ENCODE measurements at regions not wholly inside any gene's neighbourhood (a gene's known extent, or its start where the extent isn't known, plus 50 kb on each side); places are given as distances from the start of the nearest gene placed in this dataset.
A peak's percentile ranks its signal among the peaks of the same experiment; 100 is the strongest.

DNA sequence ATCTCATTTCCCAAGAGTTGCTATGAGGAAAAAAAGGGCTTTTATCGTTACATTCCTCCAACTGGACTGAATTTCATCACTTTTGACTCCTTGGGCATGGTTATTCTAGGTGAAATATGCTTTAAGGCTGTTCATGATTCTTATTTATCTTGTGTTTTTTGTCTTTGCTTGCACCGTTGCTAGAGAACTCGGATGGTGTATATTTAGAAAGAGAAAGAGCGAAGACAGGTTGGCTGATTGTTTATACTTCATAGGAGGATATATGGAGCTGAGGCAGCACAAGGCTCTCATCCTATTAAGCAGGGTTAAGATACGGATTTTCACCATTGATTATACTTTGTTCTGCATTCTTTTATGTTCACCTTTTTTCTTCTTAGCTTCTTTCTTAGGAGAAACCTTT, 94.9 kb upstream of the GEMIN8 start:
- no peak for FAIRE-seq
- no peak for TF ChIP-seq TAF1 (IDR thresholded peaks at IDR 0.05; ENCODE audit: borderline replicate concordance, low read depth, low read length)
- TF ChIP-seq POLR2AphosphoS5 (IDR thresholded peaks at IDR 0.05; ENCODE audit: low read depth, low read length) = no peak
- no peak for TF ChIP-seq POLR2A (IDR thresholded peaks at IDR 0.05; ENCODE audit: low read depth, low read length)
- no peak for DNase-seq (ENCODE audit: insufficient read length)

DNA sequence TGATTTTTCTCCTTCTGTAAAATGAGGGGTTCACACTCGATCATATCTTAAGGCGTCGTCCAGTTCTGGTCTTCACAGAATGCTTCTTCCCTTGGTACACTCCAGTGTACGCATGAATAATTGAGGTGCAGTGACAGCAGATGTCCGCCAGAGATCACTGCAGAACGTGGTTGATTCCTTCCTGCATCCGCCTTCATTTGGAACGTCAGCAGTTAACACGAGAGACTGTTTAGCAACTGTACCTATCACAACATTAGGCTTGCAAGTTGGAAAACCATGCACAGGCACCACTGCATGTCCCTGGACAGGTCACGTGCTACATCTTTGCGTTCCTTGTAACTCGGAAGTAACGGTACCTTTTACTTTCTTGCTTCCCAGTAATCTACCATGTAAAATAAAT, 66.0 kb upstream of the GEMIN8 start:
- DNase-seq (ENCODE audit: insufficient read length) (no peak), FAIRE-seq (peak; percentile 95)
- no peak for TF ChIP-seq POLR2A (IDR thresholded peaks at IDR 0.05; ENCODE audit: low read depth, low read length)
- TF ChIP-seq TAF1 (IDR thresholded peaks at IDR 0.05; ENCODE audit: borderline replicate concordance, low read depth, low read length) = no peak
- no peak for TF ChIP-seq POLR2AphosphoS5 (IDR thresholded peaks at IDR 0.05; ENCODE audit: low read depth, low read length)

DNA sequence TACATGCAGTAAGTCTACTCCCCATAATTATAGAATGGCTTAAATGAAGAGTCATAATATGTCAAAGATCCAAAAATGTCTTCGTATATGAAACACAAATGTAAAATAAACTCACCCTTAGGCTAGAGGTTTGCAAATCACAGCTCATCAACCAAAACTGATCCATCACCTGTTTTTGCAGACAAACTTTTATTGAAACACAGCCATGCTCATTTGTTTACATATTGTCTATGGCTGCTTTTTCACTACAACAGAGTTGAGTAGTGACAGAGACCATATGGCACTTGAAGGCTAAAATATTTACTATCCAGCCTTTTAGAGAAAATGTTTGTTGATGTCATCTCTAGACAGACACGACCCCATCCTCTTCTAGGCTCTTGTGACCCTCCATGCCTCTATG, 64.5 kb upstream of the GEMIN8 start:
- no peak for TF ChIP-seq POLR2AphosphoS5 (IDR thresholded peaks at IDR 0.05; ENCODE audit: low read depth, low read length)
- TF ChIP-seq POLR2A (IDR thresholded peaks at IDR 0.05; ENCODE audit: low read depth, low read length) = no peak
- no peak for TF ChIP-seq TAF1 (IDR thresholded peaks at IDR 0.05; ENCODE audit: borderline replicate concordance, low read depth, low read length)
- DNase-seq (ENCODE audit: insufficient read length) (no peak), FAIRE-seq (no peak)

DNA sequence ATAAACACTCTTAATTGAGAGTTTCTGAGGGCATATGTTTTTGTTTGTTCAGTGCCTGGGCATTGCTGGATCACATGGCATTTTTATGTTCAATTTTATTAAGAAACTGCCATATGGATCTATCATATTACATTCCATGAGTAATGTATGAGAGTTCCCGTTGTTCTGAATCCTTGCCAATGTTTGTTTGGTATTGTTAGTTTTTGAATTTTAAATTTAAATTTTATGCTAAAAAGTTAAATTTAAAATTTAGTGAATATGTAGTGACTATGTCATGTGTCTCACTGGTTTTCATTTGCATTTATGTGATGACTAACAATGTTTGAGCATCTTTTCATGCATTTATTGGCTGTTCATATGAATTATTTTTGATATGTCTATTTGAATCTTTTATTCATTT, 54.8 kb upstream of the GEMIN8 start:
- FAIRE-seq = no peak

DNA sequence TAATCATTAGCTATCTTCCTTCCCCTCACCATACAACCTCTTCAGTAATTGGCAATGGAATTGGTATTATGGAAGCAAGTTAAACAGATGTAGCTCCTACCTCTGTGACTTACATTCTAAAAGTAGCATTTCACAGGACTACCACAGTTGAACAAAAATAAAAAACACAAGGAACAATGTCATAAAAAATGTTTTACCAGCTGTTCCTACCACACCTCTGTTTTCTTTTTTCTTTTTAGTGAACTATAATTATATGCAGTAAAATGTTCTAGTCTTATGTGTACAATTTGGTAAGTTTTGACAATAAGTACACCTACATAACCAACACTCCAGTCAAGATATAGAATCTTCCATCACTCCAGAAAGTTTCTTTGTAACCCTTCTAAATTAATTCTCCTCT, 54.1 kb upstream of the GEMIN8 start:
- DNase-seq (ENCODE audit: insufficient read length) = no peak
- no peak for FAIRE-seq
- TF ChIP-seq TAF1 (IDR thresholded peaks at IDR 0.05; ENCODE audit: borderline replicate concordance, low read depth, low read length) = no peak
- no peak for TF ChIP-seq POLR2A (IDR thresholded peaks at IDR 0.05; ENCODE audit: low read depth, low read length)
- no peak for TF ChIP-seq POLR2AphosphoS5 (IDR thresholded peaks at IDR 0.05; ENCODE audit: low read depth, low read length)

More for the DNA sequence above, 54.8 kb upstream of the GEMIN8 start:
- no peak for TF ChIP-seq POLR2AphosphoS5 (IDR thresholded peaks at IDR 0.05; ENCODE audit: low read depth, low read length)
- no peak for TF ChIP-seq TAF1 (IDR thresholded peaks at IDR 0.05; ENCODE audit: borderline replicate concordance, low read depth, low read length)
- TF ChIP-seq POLR2A (IDR thresholded peaks at IDR 0.05; ENCODE audit: low read depth, low read length) = no peak
- DNase-seq (ENCODE audit: insufficient read length) = no peak

DNA sequence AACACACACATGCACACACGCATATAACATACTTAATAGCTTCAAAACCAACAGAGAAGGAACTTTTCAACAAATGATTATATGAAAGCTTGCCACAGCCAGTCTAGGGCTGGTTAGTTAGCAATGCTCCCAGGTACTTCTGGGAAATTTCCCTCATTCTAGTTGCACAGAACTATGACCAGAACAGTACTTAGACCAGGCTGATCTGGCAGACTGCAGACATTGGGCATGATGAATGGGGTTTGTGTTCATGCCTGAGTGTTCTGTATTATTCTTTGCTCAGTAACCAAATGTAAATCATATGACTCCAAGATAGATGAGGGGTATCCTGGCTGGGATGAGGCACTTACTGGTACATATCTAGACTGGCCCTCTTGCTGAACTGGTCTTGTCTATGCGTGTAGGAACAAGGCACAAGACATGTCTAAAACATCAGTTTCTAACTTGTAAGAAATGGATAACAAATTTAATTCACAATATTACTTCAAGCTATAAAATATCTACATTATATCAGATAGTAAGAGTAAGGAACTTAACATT, 50.3 kb upstream of the GEMIN8 start:
- TF ChIP-seq POLR2AphosphoS5 (IDR thresholded peaks at IDR 0.05; ENCODE audit: low read depth, low read length) = no peak
- no peak for TF ChIP-seq POLR2A (IDR thresholded peaks at IDR 0.05; ENCODE audit: low read depth, low read length)
- no peak for TF ChIP-seq TAF1 (IDR thresholded peaks at IDR 0.05; ENCODE audit: borderline replicate concordance, low read depth, low read length)
- peak; percentile 81 for FAIRE-seq

More for the DNA sequence above, 50.3 kb upstream of the GEMIN8 start:
- no peak for DNase-seq (ENCODE audit: insufficient read length)

Measured in GM12892 (cell line).